GM23248 (cell line): ENCODE measurements at regions not wholly inside any gene's neighbourhood (a gene's known extent, or its start where the extent isn't known, plus 50 kb on each side); places are given as distances from the start of the nearest gene placed in this dataset.

ENCODE experiments used
- EZH2 ChIP-seq: fragments of 200-600 bp; sonication (generic); IDR thresholded peaks from 2 replicates; pipeline ENCODE4 v1.6.1; 2018; ENCODE audit warnings: antibody characterized with exemption, mild to moderate bottlenecking; ENCODE audit not compliant: insufficient read depth, poor library complexity, severe bottlenecking
- EZH2phosphoT487 ChIP-seq: fragments of 200-600 bp; sonication (generic); IDR thresholded peaks from 2 replicates; pipeline ENCODE4 v1.6.1; 2018; ENCODE audit warnings: antibody characterized with exemption, moderate library complexity, mild to moderate bottlenecking, low read depth; ENCODE audit not compliant: insufficient read depth

- TF ChIP-seq EZH2 (no peak), EZH2phosphoT487 (no peak)
These were observed 265.9 kb downstream of the BMP7 start for GRCh38 chr20:57000441-57000968.
